Epithelial cell of prostate (primary cell): ENCODE measurements at regions not wholly inside any gene's neighbourhood (a gene's known extent, or its start where the extent isn't known, plus 50 kb on each side); places are given as distances from the start of the nearest gene placed in this dataset.
"Not testable (repeated sequence)": the region's sequence is repeated elsewhere in the genome, so short reads cannot be mapped to it uniquely, and the experiment has no call there.

Experiments used
- DNase-seq: peaks from one replicate; pipeline ENCODE4 v3.0.0-alpha.2; 2011; ENCODE audit warnings: low read depth, low spot score
- H3K27ac ChIP-seq: fragments of 450-650 bp; 2 replicates; pipeline ENCODE4 v1.5.1; 2017; ENCODE audit warnings: mild to moderate bottlenecking

DNA sequence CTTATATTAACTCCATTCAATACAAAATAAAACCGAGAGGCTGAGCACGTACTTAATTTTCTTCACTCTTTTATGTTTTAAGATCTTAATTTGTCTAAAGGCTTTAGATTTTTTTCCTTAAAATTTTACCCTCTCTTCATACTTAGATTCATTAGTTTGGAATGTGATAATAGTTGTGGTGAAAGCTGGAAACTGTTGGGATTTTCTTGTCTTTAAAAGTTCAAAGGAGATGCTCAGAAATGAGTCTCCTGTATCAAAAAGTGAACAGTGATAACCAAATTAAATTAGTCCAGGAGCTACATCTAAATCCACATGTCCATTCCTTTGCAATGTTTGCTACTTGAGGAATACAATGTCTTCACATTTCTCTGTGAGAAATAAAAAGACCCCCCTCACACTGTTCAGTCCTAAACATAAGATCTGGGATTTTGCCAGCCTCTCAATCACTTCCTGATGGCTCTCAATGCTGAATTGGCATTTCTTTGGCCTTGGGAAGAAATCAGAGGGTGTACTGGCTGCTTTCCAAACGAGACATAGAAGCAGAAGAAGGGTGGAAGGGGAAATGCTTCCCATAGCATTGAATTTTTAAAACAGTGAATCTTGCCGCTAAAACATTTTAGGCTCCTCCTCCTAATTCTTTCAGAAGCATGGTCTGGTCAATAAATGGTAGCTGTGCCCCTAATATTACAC lies 245.0 kb downstream of the SHOX2 start:
- H3K27ac ChIP-seq: no peak overlapping the region
- DNase-seq: no peak

- H3K27ac ChIP-seq: no peak overlapping the region
- DNase-seq: no peak
These were observed 246.7 kb downstream of the SHOX2 start for GRCh38 chr3:157859541-157859940.

- no peak for DNase-seq
These were observed 247.4 kb downstream of the SHOX2 start for GRCh38 chr3:157858821-157859220.

DNA sequence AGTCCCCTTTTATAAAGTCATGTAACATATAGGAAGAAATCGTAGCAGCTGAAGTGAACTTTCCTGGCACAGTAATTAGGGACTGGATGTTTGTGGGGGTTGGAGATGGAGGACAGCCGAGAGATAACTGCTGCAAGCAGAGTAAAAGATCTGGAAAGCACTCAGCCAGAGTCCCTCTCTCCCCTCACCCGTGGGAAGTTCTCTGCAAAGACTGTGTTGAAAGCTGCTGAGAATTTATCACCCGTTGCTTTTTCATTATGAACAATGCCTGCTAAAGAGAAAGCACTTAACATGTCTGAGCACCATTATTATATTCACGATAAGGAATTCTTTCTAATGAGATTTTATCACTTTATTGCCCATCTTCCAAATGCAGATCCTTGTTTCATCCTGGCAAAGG lies 248.8 kb downstream of the SHOX2 start:
- no peak overlapping the region for H3K27ac ChIP-seq
- DNase-seq: no peak

More at GRCh38 chr3:157858821-157859220, 247.4 kb downstream of the SHOX2 start:
- H3K27ac ChIP-seq: no peak overlapping the region

GRCh38 chr3:157856078-157856939 lies 249.9 kb downstream of the SHOX2 start:
- DNase-seq: peak; percentile 18
- no peak overlapping the region for H3K27ac ChIP-seq

DNA sequence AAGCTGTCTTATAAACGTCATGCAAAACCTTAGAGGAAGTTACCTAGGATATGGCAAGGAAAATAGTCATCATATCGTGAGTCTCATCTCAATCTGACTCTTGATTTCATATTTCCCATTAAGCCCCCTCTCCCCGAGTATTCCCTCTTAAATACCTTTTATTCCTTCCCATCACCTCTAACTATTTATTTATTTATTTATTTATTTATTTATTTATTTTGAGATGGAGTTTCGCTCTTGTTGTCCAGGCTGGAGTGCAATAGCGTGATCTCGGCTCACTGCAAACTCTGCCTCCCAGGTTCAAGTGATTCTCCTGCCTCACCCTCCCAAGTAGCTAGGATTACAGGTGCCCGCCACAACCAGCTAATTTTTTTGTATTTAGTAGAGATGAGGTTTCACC lies 260.4 kb downstream of the SHOX2 start:
- not testable (repeated sequence) for H3K27ac ChIP-seq, DNase-seq

- no peak overlapping the region for H3K27ac ChIP-seq
- no peak for DNase-seq
These were observed 261.2 kb downstream of the SHOX2 start for GRCh38 chr3:157844800-157845565.

GRCh38 chr3:157844216-157844615 lies 262.0 kb downstream of the SHOX2 start:
- DNase-seq: no peak
- H3K27ac ChIP-seq: no peak overlapping the region

- no peak for DNase-seq
- H3K27ac ChIP-seq: no peak overlapping the region
These were observed 265.2 kb downstream of the SHOX2 start for GRCh38 chr3:157841029-157841428.

- no peak overlapping the region for H3K27ac ChIP-seq
- no peak for DNase-seq
These were observed 265.7 kb downstream of the SHOX2 start for GRCh38 chr3:157840564-157840963.

DNA sequence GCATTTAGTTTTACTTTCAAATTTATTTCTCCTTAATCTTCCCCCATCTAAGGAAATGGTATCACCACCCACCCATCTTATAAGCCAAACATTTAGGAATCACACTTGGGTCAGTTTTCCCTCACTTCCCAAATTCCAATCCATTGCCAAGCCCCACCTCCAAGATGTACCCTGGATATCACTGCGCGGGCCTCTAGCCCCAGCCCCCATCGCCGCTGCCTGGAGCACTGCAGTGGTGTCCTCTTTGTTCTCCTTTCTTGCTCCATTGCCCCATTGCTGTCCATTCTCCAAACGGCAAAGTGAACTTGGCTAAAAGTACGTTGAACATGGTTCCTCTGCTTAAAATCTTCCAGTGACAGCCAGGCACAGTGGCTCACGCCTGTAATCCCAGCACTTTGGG lies 267.8 kb downstream of the SHOX2 start:
- no peak for DNase-seq
- no peak overlapping the region for H3K27ac ChIP-seq

DNA sequence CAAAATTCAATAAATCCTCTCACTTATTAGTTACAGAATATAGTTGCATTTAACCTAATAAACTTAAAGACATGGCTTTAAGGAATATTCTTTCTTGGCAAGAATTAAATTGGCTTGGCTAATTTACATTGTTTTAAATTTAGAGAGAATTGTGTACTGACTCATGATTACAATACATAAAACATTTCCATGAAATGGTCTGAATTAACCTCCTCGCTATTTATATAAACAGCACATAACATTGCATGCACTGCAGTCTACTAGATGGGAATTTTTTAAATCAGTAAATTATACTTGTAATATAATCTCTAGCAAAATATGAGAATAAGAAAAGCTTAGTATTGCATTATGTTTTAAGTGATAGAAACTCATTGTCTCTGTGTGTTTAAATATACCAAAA lies 268.9 kb downstream of the SHOX2 start:
- H3K27ac ChIP-seq: no peak overlapping the region
- no peak for DNase-seq

GRCh38 chr3:157836022-157836421 lies 270.2 kb downstream of the SHOX2 start:
- no peak overlapping the region for H3K27ac ChIP-seq
- no peak for DNase-seq

GRCh38 chr3:157832588-157832987 lies 273.6 kb downstream of the SHOX2 start:
- H3K27ac ChIP-seq: no peak overlapping the region
- DNase-seq: no peak

DNA sequence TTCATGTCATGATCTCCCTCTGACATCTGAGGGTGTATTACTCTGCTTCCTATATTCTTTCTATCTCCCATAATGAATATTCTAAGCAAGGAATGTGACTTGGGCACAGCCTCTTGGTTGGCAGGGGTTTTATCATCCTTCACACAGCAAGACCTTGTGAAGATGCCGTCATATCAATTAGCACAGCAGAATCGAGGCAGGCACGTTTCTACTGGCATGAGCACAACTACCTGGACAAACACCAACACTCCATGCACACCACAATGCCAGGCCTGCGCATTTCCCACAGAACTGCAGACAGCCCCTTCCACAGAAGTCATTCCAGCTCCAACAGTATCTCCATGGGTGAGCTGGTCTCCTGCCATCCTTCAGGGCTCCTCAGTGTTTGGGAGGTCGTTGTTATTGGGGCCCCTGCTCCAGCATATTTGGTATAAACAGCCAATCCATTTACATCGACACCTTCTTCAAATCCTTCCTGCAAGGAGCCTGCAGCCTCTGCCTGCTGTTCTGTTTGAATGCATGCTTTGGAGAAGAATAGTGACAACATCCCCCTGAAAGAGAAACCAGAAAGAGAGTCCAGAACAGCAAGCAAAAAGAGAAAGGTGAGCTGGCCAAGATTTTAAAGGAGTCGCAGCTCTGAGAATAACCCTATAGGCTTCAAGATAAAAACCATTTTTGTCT lies 275.5 kb downstream of the SHOX2 start:
- no peak overlapping the region for H3K27ac ChIP-seq
- DNase-seq: no peak

- DNase-seq: no peak
These were observed 276.4 kb downstream of the SHOX2 start for GRCh38 chr3:157829786-157830185.

GRCh38 chr3:157824281-157824680 lies 281.9 kb downstream of the SHOX2 start:
- no peak for DNase-seq
- H3K27ac ChIP-seq: no peak overlapping the region

More at GRCh38 chr3:157829786-157830185, 276.4 kb downstream of the SHOX2 start:
- no peak overlapping the region for H3K27ac ChIP-seq

GRCh38 chr3:157823050-157823449 lies 283.2 kb downstream of the SHOX2 start:
- H3K27ac ChIP-seq: no peak overlapping the region
- DNase-seq: no peak

DNA sequence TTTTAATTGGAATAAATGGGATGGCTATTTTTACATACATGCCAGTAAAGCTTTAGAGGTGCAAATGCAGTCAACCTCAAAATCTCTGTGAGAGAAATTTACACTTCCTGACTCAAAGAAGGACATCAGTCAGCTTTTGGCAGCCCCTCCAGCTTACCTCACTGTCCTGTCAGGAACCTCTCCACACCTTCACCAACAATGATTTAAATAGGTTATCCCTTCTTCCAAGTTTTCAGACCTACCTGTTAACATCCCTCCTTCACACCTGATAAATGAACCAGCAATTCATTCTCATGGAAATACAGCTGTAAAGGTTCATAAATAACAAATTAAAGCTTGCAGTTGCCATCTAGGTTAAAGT lies 286.1 kb downstream of the SHOX2 start:
- H3K27ac ChIP-seq: no peak overlapping the region
- no peak for DNase-seq
